KMS-11 (cell line): ENCODE measurements at regions not wholly inside any gene's neighbourhood (a gene's known extent, or its start where the extent isn't known, plus 50 kb on each side); places are given as distances from the start of the nearest gene placed in this dataset.

Experiments used
- H2AFZ ChIP-seq: fragments of 200-600 bp; sonication (generic); 2 replicates; pipeline ENCODE4 v1.6.1; 2016; ENCODE audit warnings: antibody characterized with exemption, mixed run types, low read depth
- H3K27ac ChIP-seq: fragments of 200-600 bp; sonication (generic); 2 replicates; pipeline ENCODE4 v1.6.1; 2016; ENCODE audit warnings: mild to moderate bottlenecking, mixed run types
- H3K27me3 ChIP-seq: fragments of 200-600 bp; sonication (generic); 2 replicates; pipeline ENCODE4 v1.6.1; 2017; ENCODE audit warnings: mild to moderate bottlenecking, low read depth, mixed run types, moderate library complexity; ENCODE audit not compliant: insufficient read depth
- H3K36me3 ChIP-seq: fragments of 200-600 bp; sonication (generic); 2 replicates; pipeline ENCODE4 v1.6.1; 2017; ENCODE audit warnings: mild to moderate bottlenecking, mixed run types; ENCODE audit not compliant: insufficient read depth
- H3K4me1 ChIP-seq: fragments of 200-600 bp; sonication (generic); 2 replicates; pipeline ENCODE4 v1.6.1; 2016; ENCODE audit warnings: mild to moderate bottlenecking, low read depth, mixed run types; ENCODE audit not compliant: poor library complexity, severe bottlenecking
- H3K4me2 ChIP-seq: fragments of 200-600 bp; sonication (generic); 2 replicates; pipeline ENCODE4 v1.7.0; 2016; ENCODE audit warnings: mild to moderate bottlenecking, mixed run types
- H3K4me3 ChIP-seq: fragments of 200-600 bp; sonication (generic); IDR thresholded peaks from 2 replicates; pipeline ENCODE4 v1.6.1; 2017; ENCODE audit warnings: low read depth, low read length, mixed read lengths; ENCODE audit not compliant: insufficient read depth
- H3K79me2 ChIP-seq: fragments of 200-600 bp; sonication (generic); 2 replicates; pipeline ENCODE4 v1.6.1; 2016; ENCODE audit warnings: low read depth, mixed run types; ENCODE audit not compliant: insufficient read depth
- H3K9ac ChIP-seq: fragments of 200-600 bp; sonication (generic); 2 replicates; pipeline ENCODE4 v1.6.1; 2016; ENCODE audit warnings: mild to moderate bottlenecking, mixed run types
- H4K20me1 ChIP-seq: fragments of 200-600 bp; sonication (generic); 2 replicates; pipeline ENCODE4 v1.6.1; 2016; ENCODE audit warnings: mild to moderate bottlenecking, mixed run types; ENCODE audit not compliant: insufficient read depth
- CTCF ChIP-seq: fragments of 200-600 bp; sonication (generic); conservative IDR thresholded peaks from 2 replicates; pipeline ENCODE4 v1.6.1; 2017; ENCODE audit warnings: low read depth, mild to moderate bottlenecking, antibody characterized with exemption, low read length, moderate library complexity, mixed read lengths

- no peak for TF ChIP-seq CTCF
- Histone ChIP-seq H3K4me1 (no peaks in the 10 kb centered on the region), H3K4me2 (no peak overlapping the region), H3K36me3 (no peaks in the 10 kb centered on the region), H4K20me1 (no peaks in the 10 kb centered on the region), H3K27me3 (peaks cover 2% of the 10 kb centered on the region; the same call in 1 of the 2 replicates), H2AFZ (no peak overlapping the region), H3K9ac (no peak overlapping the region), H3K4me3 (no peak overlapping the region), H3K27ac (no peak overlapping the region), H3K79me2 (no peaks in the 10 kb centered on the region)
Observed at GRCh38 chr16:87192452-87193073, 124.6 kb downstream of the C16orf95 start.

GRCh38 chr16:87194172-87194571, 123.0 kb downstream of the C16orf95 start:
- no peaks in the 10 kb centered on the region for H3K79me2 ChIP-seq
- TF ChIP-seq CTCF: no peak
- no peak overlapping the region for H3K4me3 ChIP-seq
- H2AFZ ChIP-seq: no peak overlapping the region
- no peak overlapping the region for H3K9ac ChIP-seq
- no peak overlapping the region for H3K4me2 ChIP-seq
- no peaks in the 10 kb centered on the region for H3K36me3 ChIP-seq
- H4K20me1 ChIP-seq: no peaks in the 10 kb centered on the region
- H3K27me3 ChIP-seq: peaks cover 5% of the 10 kb centered on the region; the same call in 1 of the 2 replicates
- no peak overlapping the region for H3K27ac ChIP-seq
- no peaks in the 10 kb centered on the region for H3K4me1 ChIP-seq

- H3K27me3 ChIP-seq: peaks cover 5% of the 10 kb centered on the region; the same call in 1 of the 2 replicates
- H3K36me3 ChIP-seq: no peaks in the 10 kb centered on the region
- H3K9ac ChIP-seq: no peak overlapping the region
- no peaks in the 10 kb centered on the region for H4K20me1 ChIP-seq
- TF ChIP-seq CTCF: no peak
- H2AFZ ChIP-seq: no peak overlapping the region
- no peak overlapping the region for H3K4me2 ChIP-seq
- H3K79me2 ChIP-seq: no peaks in the 10 kb centered on the region
- H3K4me3 ChIP-seq: no peak overlapping the region
- H3K4me1 ChIP-seq: no peaks in the 10 kb centered on the region
- H3K27ac ChIP-seq: no peak overlapping the region
Observed at GRCh38 chr16:87195161-87195560, 122.0 kb downstream of the C16orf95 start.

- Histone ChIP-seq H3K27ac (no peak overlapping the region), H3K9ac (no peak overlapping the region), H3K27me3 (peaks cover 5% of the 10 kb centered on the region; the same call in 1 of the 2 replicates), H3K4me2 (no peak overlapping the region), H3K4me3 (no peak overlapping the region), H3K36me3 (no peaks in the 10 kb centered on the region), H3K4me1 (no peaks in the 10 kb centered on the region), H2AFZ (no peak overlapping the region), H4K20me1 (no peaks in the 10 kb centered on the region), H3K79me2 (no peaks in the 10 kb centered on the region)
- no peak for TF ChIP-seq CTCF
Observed at GRCh38 chr16:87196231-87196630, 121.0 kb downstream of the C16orf95 start.
